ENCODE measurements at regions not wholly inside any gene's neighbourhood (a gene's known extent, or its start where the extent isn't known, plus 50 kb on each side); places are given as distances from the start of the nearest gene placed in this dataset.

DNA sequence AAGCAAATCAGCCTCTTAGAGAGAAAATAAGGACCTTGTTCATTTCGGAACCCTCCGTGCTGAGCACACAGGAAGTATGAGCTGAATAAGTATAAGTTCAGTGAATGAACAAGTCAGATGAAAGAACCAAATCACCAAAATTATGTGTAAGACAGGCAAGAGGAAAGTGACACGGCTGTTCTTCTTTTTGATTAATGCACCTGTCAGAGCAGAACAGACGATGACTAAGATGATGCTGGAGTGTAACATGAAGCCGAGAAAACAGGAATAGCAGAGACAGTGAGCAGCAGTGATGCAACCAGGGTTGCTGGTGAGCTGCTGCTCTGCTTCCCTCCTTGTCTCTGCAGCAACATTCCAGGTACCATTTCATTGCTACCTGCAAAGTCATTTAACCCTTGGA lies 861.1 kb downstream of the GALC start:
- FAIRE-seq: no peak
- no TSS peak for BruUV-seq (replicated peaks)
- no peaks in the 10 kb centered on the region for H3K79me2 ChIP-seq (ENCODE audit: control insufficient read depth, insufficient read depth, low read length)
- H3K4me2 ChIP-seq (ENCODE audit: insufficient read depth, low read length): no peak overlapping the region
- H3K27me3 ChIP-seq (ENCODE audit: control insufficient read depth in 2 of 2, insufficient read depth in 2 of 2, low read length in 2 of 2): no peaks in the 10 kb centered on the region
- no peak overlapping the region for H2AFZ ChIP-seq (ENCODE audit: low read depth, low read length)
- no peak overlapping the region for H3K4me3 ChIP-seq (replicated peaks in 1 of 3; ENCODE audit: insufficient read depth in 1 of 3, low read depth in 1 of 3, low read length in 3 of 3)
- H3K9me1 ChIP-seq (replicated peaks; ENCODE audit: control insufficient read depth, extremely low read depth, insufficient read depth, low read length): no peaks in the 10 kb centered on the region
- TF ChIP-seq, protein P1, sequence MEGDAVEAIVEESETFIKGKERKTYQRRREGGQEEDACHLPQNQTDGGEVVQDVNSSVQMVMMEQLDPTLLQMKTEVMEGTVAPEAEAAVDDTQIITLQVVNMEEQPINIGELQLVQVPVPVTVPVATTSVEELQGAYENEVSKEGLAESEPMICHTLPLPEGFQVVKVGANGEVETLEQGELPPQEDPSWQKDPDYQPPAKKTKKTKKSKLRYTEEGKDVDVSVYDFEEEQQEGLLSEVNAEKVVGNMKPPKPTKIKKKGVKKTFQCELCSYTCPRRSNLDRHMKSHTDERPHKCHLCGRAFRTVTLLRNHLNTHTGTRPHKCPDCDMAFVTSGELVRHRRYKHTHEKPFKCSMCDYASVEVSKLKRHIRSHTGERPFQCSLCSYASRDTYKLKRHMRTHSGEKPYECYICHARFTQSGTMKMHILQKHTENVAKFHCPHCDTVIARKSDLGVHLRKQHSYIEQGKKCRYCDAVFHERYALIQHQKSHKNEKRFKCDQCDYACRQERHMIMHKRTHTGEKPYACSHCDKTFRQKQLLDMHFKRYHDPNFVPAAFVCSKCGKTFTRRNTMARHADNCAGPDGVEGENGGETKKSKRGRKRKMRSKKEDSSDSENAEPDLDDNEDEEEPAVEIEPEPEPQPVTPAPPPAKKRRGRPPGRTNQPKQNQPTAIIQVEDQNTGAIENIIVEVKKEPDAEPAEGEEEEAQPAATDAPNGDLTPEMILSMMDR (IDR thresholded peaks at IDR 0.05; ENCODE audit: extremely low read depth in 1 of 2, insufficient read depth in 1 of 2, low read depth in 1 of 2, low read length in 2 of 2): no peak
- TF ChIP-seq MYC (IDR thresholded peaks at IDR 0.05; ENCODE audit: low read depth, low read length): no peak
- TF ChIP-seq, protein P2, sequence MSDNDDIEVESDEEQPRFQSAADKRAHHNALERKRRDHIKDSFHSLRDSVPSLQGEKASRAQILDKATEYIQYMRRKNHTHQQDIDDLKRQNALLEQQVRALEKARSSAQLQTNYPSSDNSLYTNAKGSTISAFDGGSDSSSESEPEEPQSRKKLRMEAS (IDR thresholded peaks at IDR 0.05; ENCODE audit: insufficient read depth, insufficient read length): no peak
- no peak for TF ChIP-seq JUN (IDR thresholded peaks at IDR 0.05; ENCODE audit: borderline replicate concordance, insufficient read depth, insufficient read length, low read depth)
- no peak for TF ChIP-seq EZH2 (IDR thresholded peaks at IDR 0.05; ENCODE audit: borderline replicate concordance, low read depth, low read length, severe bottlenecking)
- TF ChIP-seq POLR2A (IDR thresholded peaks at IDR 0.05; ENCODE audit: low read depth, low read length): no peak
- no peak for TF ChIP-seq GATA2 (IDR thresholded peaks at IDR 0.05; ENCODE audit: insufficient read depth, insufficient read length, low read depth, low read length)
- no peak for TF ChIP-seq FOS (IDR thresholded peaks at IDR 0.05; ENCODE audit: borderline replicate concordance, insufficient read depth, low read length)
- TF ChIP-seq POLR2AphosphoS5 (IDR thresholded peaks at IDR 0.05; ENCODE audit: insufficient read depth, low read depth, low read length): no peak
- ChIA-PET CTCF (no interaction called here), POLR2A (no interaction called here)
- no peaks in the 10 kb centered on the region for H3K4me1 ChIP-seq (ENCODE audit: control insufficient read depth, extremely low read depth, insufficient read depth, low read length)
- no peaks in the 10 kb centered on the region for H3K36me3 ChIP-seq (ENCODE audit: control insufficient read depth in 2 of 2, extremely low read depth in 1 of 2, insufficient read depth in 2 of 2, low read length in 2 of 2)
- no peak overlapping the region for H3K9ac ChIP-seq (replicated peaks; ENCODE audit: extremely low read depth, insufficient read depth, low read length)
- intact Hi-C loops (cut with micrococcal nuclease): no loop called here
- H4K20me1 ChIP-seq (replicated peaks; ENCODE audit: control insufficient read depth, extremely low read depth, insufficient read depth, low read length): no peaks in the 10 kb centered on the region
- no peak for DNase-seq (ENCODE audit: low read depth, low spot score)
- H3K9me3 ChIP-seq (replicated peaks; ENCODE audit: control insufficient read depth, insufficient read depth, low read length): peaks cover 2% of the 10 kb centered on the region
- dilution Hi-C loops (cut with MboI; ENCODE audit: extremely low pct_ligation_motif_present, low sequenced_read_pairs): no loop called here
- H3K27ac ChIP-seq (ENCODE audit: insufficient read depth, low read depth, low read length): no peak overlapping the region
